Activated CD4-positive, alpha-beta T cell treated with anti-CD3 and anti-CD28 coated beads for 36 hours (primary cell): ENCODE measurements at regions not wholly inside any gene's neighbourhood (a gene's known extent, or its start where the extent isn't known, plus 50 kb on each side); places are given as distances from the start of the nearest gene placed in this dataset.

Experiments used
- ATAC-seq: fragments of 200-7000 bp; cut with Tn5 transposase; one replicate; pipeline ENCODE4 v1.10.0; 2021; ENCODE audit warnings: mild to moderate bottlenecking, moderate library complexity
- CTCF ChIA-PET: fragments of 350-600 bp; sonication (Branson Sonifier 250); formaldehyde crosslinking; loops from one replicate; lab custom pipeline; 2021; ENCODE audit warnings: antibody characterized with exemption; lab: Charles Lee
- POLR2A ChIA-PET: fragments of 350-600 bp; sonication (Branson Sonifier 250); formaldehyde crosslinking; loops from one replicate; lab custom pipeline; 2021; ENCODE audit warnings: antibody characterized with exemption, inconsistent platforms; lab: Charles Lee
- DNase-seq: peaks from one replicate; pipeline ENCODE4 v3.0.0-alpha.2; 2020
- H3K27ac Mint-ChIP-seq: one replicate; pipeline ENCODE4 v1.8.0; 2021; ENCODE audit warnings: mixed read lengths
- H3K27me3 Mint-ChIP-seq: one replicate; pipeline ENCODE4 v1.8.0; 2021; ENCODE audit warnings: mixed read lengths
- H3K36me3 Mint-ChIP-seq: one replicate; pipeline ENCODE4 v1.8.0; 2021; ENCODE audit warnings: low read depth, mixed read lengths
- H3K4me1 Mint-ChIP-seq: one replicate; pipeline ENCODE4 v1.8.0; 2021; ENCODE audit warnings: mixed read lengths
- H3K4me3 Mint-ChIP-seq: one replicate; pipeline ENCODE4 v1.8.0; 2021; ENCODE audit warnings: mild to moderate bottlenecking, moderate library complexity, mixed read lengths
- H3K9me3 Mint-ChIP-seq: one replicate; pipeline ENCODE4 v1.8.0; 2021; ENCODE audit warnings: low read depth, mixed read lengths
- intact Hi-C, 2 experiments: fragments of 100-400 bp; cut with DNase I in 1 of 2; cut with micrococcal nuclease in 1 of 2; formaldehyde crosslinking; loops; one replicate each; pipeline versions ENCODE4 v1.14.2 to v1.15.1; 2022 to 2024; cut with DNase I, micrococcal nuclease

DNA sequence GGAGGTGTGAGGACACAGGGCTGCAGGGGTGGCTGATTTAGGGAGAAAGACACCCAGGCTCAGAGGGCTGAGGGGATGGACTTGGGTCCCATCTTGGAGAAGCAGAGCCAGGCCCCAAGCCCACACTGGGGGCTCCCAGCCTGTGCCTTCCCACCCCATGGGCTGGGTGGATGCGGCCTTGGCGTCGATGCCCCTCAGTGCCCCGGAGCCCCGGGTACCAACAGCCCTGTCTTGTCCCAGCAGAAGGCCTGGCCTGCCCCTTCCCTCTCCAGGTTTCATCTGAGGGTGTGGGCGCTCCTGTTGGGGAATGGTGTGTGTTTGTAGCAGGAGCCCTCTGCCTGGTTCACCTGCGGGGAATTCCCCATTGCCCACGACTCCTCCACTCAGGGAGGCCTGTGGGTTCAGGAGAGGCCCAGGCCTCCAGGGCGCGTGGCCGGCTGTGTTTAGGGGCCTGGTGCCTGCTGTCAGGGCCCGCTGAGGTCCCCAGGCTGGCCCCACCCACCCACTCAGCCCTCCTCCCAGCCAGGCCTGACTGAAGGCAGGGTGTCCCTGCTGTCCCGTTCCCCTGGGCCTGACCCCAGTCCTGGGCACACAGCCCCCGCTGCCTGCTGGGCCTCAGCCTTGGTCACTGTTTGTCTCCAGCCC lies 51.1 kb upstream of the BEGAIN start:
- Mint-ChIP-seq H3K9me3 (no peaks in the 10 kb centered on the region), H3K4me1 (peaks cover 41% of the 10 kb centered on the region), H3K27me3 (no peaks in the 10 kb centered on the region), H3K36me3 (no peaks in the 10 kb centered on the region), H3K4me3 (no peak overlapping the region), H3K27ac (no peak overlapping the region)
- DNase-seq (no peak), ATAC-seq (no peak)
- ChIA-PET CTCF (interaction anchor here (0.7 to 1.9 kb wide), 3 partner anchors 8 to 114 kb away, joined by 3 to 11 read pairs (median 3); no protein-coding TSS in a partner anchor), POLR2A (no interaction called here)
- intact Hi-C loops: no loop called here

DNA sequence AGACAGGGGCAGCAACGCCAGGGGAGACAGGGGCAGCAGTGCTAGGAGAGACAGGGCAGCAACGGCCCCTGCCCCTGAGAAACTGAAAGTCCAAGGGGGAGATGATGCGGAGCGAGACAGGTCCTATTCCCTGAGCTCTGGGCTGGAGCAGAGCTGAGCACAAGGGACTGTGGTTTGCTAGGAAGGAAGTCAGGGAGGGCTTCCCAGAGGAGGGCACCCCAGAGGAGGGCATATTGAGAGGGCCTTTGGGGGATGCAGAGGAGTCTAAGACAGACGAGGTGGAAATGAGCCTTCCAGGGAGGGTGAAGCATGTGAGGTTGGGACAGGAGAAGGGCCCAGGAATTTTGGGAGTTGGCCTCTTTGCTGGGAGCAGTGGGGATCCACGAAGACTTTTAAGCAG lies 52.1 kb upstream of the BEGAIN start:
- no peak overlapping the region for H3K27ac Mint-ChIP-seq
- peaks cover 42% of the 10 kb centered on the region for H3K4me1 Mint-ChIP-seq
- H3K27me3 Mint-ChIP-seq: no peaks in the 10 kb centered on the region
- ChIA-PET CTCF (interaction anchor here (0.7 to 1.5 kb wide), 2 partner anchors 11 to 26 kb away, joined by 3 read pairs; no protein-coding TSS in a partner anchor), POLR2A (no interaction called here)
- DNase-seq (no peak), ATAC-seq (no peak)
- intact Hi-C loops: no loop called here
- no peaks in the 10 kb centered on the region for H3K36me3 Mint-ChIP-seq
- no peak overlapping the region for H3K4me3 Mint-ChIP-seq
- no peaks in the 10 kb centered on the region for H3K9me3 Mint-ChIP-seq

DNA sequence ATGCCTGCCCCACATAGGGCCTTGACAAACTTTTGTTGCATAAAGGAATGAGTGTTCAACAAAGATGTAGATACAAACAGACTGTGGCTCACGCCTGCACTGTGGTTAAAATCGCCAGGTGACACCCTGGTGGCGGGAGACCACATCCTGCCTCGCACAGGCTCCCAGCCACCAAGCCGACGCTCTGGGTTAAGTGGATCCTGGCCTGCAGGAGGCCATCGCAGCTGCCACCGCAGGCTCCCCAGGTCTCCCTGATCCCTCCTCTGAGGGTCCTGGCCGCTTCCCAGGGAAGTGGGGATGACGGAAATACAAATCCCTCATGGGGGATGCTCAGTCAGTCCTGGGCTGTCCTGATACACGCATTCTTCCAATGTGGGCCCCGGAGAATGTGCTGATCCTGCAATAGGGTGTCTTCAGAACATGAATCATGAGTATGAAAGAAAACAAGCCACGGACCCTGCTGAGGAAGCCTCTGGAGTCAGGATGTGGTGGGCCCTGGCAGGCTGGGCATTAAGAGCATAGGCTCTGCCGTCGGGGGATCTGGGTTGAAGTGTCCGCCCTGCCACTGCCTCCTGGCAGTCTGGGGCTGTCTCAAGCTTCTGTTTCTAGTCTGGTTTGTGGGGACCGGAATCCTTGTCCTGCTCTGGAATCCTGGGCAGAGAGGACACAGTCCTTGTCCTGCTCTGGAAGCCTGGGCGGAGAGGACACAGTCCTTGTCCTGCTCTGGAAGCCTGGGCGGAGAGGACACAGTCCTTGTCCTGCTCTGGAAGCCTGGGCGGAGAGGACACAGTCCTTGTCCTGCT lies 53.5 kb upstream of the BEGAIN start:
- DNase-seq (peak; percentile 89), ATAC-seq (peak; percentile 93)
- Mint-ChIP-seq H3K9me3 (no peaks in the 10 kb centered on the region), H3K4me3 (peak overlapping the region; percentile 5), H3K27me3 (no peaks in the 10 kb centered on the region), H3K27ac (peak overlapping the region; percentile 78), H3K4me1 (peaks cover 56% of the 10 kb centered on the region), H3K36me3 (no peaks in the 10 kb centered on the region)
- ChIA-PET CTCF (interaction anchor here (1.0 to 1.6 kb wide), 3 partner anchors 10 to 256 kb away, joined by 3 to 5 read pairs (median 3); no protein-coding TSS in a partner anchor), POLR2A (no interaction called here)
- intact Hi-C loops: loop anchor here (5.0 to 10.0 kb wide), 2 partner anchors 53 to 356 kb away; partner anchors contain the start of gene BEGAIN (in 1 of the 2)

DNA sequence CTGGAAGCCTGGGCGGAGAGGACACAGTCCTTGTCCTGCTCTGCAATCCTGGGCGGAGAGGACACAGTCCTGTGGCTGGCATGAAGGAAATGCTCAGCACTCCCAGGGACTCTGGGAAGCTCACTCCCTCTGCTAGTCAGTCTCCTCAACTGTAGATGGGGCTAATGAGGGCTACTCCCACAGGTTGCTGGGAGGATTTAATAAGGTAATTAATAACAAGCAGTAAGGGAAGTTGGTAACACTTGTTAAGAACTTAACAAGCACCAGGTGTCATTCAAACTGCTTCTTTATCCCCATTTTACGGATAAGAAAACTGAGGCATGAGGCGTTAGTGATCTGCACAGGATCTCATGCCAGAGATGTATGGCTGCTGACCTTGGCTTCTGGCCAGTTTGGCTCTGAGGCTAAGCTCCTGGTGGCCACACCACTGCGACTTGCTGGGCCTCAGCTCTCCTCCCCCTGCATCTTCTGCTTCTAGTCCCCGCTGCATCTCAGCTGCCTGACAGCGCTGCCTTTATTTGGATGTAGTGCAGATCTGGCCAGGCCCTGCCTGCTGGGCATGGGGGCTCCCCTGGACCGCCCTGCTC lies 54.1 kb upstream of the BEGAIN start:
- Mint-ChIP-seq H3K36me3 (no peaks in the 10 kb centered on the region), H3K9me3 (no peaks in the 10 kb centered on the region), H3K27ac (no peak overlapping the region), H3K27me3 (no peaks in the 10 kb centered on the region), H3K4me1 (peaks cover 60% of the 10 kb centered on the region), H3K4me3 (no peak overlapping the region)
- ATAC-seq (no peak), DNase-seq (no peak)
- intact Hi-C loops: loop anchor here (5.0 to 10.0 kb wide), 2 partner anchors 54 to 357 kb away; partner anchors contain the start of gene BEGAIN (in 1 of the 2)
- CTCF ChIA-PET: interaction anchor here (0.5 to 1.6 kb wide), 4 partner anchors 12 to 289 kb away, joined by 3 to 5 read pairs (median 4); no protein-coding TSS in a partner anchor
- POLR2A ChIA-PET: no interaction called here

DNA sequence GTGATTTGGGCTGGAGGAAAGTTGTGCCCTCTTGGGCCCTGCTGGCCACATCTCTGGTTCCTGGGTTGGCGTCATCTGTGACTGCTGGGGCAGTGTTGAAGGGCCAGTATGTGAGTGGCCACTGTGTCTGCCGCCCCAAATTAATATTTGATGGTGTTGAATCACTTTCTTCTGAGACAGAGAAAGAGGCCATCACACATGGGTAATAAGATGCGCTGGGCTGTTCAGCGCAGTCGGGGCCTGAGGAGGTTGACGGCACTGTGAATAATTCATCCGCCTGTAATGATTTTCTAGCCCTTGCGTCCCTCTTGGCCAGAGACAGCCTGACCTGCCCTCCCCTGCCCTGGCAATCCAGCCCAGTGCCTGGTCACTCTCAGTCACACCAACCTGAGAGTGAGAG lies 56.2 kb upstream of the BEGAIN start:
- Mint-ChIP-seq H3K9me3 (no peaks in the 10 kb centered on the region), H3K36me3 (no peaks in the 10 kb centered on the region), H3K27ac (no peak overlapping the region), H3K27me3 (no peaks in the 10 kb centered on the region), H3K4me3 (no peak overlapping the region), H3K4me1 (peaks cover 58% of the 10 kb centered on the region)
- ATAC-seq (no peak), DNase-seq (no peak)
- CTCF ChIA-PET: interaction anchor here (0.7 to 4.2 kb wide), 3 partner anchors 10 to 259 kb away, joined by 3 to 90 read pairs (median 15); no protein-coding TSS in a partner anchor
- intact Hi-C loops: loop anchor here (5.0 to 10.0 kb wide), 2 partner anchors 56 to 359 kb away; partner anchors contain the start of gene BEGAIN (in 1 of the 2)
- POLR2A ChIA-PET: no interaction called here

DNA sequence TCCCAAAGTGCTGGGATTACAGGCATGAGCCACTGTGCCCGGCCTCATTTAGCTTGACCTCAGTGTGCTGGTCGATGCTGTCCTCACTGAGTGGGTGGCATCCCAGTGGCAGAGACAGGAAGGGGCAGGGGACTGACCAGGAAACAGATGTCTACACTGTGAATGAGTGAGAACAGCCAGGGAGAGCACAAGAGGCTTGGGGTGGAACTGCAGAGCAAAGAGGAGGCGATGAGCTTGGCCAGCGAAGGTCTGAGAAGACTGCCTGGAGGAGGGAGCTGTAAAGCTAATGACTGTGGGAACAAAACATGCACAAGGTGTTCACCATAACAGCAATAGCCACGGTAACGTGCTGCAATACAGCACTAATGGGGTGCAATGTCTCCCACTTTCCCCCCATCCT lies 57.2 kb upstream of the BEGAIN start:
- ATAC-seq (no peak), DNase-seq (no peak)
- Mint-ChIP-seq H3K4me1 (peaks cover 49% of the 10 kb centered on the region), H3K27ac (no peak overlapping the region), H3K9me3 (no peaks in the 10 kb centered on the region), H3K4me3 (no peak overlapping the region), H3K27me3 (no peaks in the 10 kb centered on the region), H3K36me3 (no peaks in the 10 kb centered on the region)
- ChIA-PET CTCF (interaction anchor here (1.0 to 4.2 kb wide), 4 partner anchors 9 to 260 kb away, joined by 3 to 90 read pairs (median 36); no protein-coding TSS in a partner anchor), POLR2A (no interaction called here)
- intact Hi-C loops: loop anchor here (2.0 to 10.0 kb wide), 3 partner anchors 57 to 360 kb away; partner anchors contain the start of gene BEGAIN (in 1 of the 2)

DNA sequence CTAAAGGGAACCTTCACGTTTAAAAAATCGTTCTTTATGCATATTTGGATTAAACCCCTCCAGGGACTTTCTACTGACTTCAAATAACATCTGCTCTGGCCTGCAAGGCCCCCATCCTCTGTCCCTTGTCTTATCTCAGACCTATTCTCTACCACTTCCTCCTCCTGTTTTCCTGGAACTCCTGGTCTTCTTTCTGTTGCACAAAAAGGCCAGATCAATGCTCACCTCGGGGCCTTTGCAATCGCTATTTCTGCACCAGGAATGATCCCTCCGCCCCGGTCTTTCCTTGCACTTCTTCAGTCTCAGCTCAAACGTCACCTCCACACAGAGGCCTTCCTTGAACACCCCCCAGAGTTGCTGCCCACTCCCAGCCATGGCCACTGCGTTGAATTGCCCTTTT lies 57.6 kb upstream of the BEGAIN start:
- ATAC-seq (no peak), DNase-seq (no peak)
- intact Hi-C loops: loop anchor here (1.0 to 10.0 kb wide), 8 partner anchors 57 to 360 kb away; partner anchors contain the start of gene BEGAIN (in 1 of the 2)
- Mint-ChIP-seq H3K4me3 (no peak overlapping the region), H3K9me3 (no peaks in the 10 kb centered on the region), H3K27ac (no peak overlapping the region), H3K36me3 (no peaks in the 10 kb centered on the region), H3K27me3 (no peaks in the 10 kb centered on the region), H3K4me1 (peaks cover 45% of the 10 kb centered on the region)
- CTCF ChIA-PET: interaction anchor here (1.0 to 4.2 kb wide), 11 partner anchors 9 to 261 kb away, joined by 3 to 90 read pairs (median 12); no protein-coding TSS in a partner anchor
- POLR2A ChIA-PET: no interaction called here

DNA sequence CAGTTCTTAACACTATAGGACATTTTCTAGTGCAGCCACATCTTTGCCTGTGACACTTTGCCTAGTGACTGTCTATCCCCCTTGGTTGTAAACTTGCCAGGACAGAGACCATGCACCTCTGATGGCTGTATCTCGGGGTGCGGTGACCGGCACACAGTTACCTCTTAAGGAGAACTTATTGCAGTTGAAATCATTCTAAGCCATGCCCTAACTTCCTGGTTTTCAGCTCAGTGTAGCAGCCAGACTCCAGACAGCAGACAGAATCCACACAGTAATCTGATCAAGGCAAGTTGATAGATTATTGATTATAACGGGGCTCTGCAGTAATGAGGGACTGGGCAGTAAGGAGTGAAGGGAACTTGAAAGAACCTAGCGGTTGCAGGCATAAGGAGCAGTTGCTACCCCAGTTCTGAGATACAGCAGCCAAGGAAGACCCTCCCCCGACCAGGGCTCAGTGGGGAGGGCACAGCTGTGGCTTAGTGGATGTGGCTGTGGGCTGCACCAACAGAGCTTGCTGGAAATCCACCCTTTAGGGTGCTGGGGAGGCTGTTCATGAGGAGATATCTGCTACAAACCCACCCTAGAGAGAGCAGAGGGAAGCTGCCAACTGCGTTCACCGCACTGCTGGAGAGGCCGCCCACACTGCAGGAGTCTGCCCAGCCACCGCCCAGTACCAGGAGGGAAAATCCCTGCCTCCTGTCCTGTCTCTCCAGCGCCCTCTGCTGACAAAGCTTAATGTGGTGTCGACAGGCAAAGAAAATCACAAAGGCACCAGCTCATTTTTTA lies 58.2 kb upstream of the BEGAIN start:
- H3K36me3 Mint-ChIP-seq: no peaks in the 10 kb centered on the region

DNA sequence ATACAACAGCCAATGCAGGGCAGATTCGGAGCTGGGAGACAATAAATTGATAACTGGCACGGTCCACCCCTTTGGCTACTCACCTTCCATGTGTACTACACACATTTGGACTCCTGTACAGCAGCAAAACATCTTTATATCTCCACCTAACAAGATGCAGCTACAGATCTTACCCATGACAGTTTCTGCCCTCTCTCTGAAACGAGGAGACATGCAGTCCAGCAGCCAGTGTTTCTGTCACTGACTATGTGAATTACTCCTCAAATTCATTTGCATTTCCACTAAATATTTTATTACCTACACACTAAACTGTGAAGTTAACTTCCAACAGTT lies 58.7 kb upstream of the BEGAIN start:
- Mint-ChIP-seq H3K27me3 (no peaks in the 10 kb centered on the region), H3K4me3 (no peak overlapping the region), H3K36me3 (no peaks in the 10 kb centered on the region), H3K4me1 (peaks cover 34% of the 10 kb centered on the region), H3K27ac (no peak overlapping the region), H3K9me3 (no peaks in the 10 kb centered on the region)
- ATAC-seq (no peak), DNase-seq (no peak)
- CTCF ChIA-PET: interaction anchor here (0.5 to 4.2 kb wide), 51 partner anchors 8 to 1961 kb away, joined by 3 to 90 read pairs (median 4); a partner anchor contains a TSS
- POLR2A ChIA-PET: interaction anchor here (0.6 kb wide), 2 partner anchors 237 to 410 kb away, joined by 4 to 5 read pairs; no protein-coding TSS in a partner anchor
- intact Hi-C loops: loop anchor here (1.0 to 10.0 kb wide), 7 partner anchors 60 to 361 kb away; no protein-coding TSS in a partner anchor

More for the DNA sequence above, 58.2 kb upstream of the BEGAIN start:
- Mint-ChIP-seq H3K9me3 (no peaks in the 10 kb centered on the region), H3K27ac (no peak overlapping the region), H3K4me1 (peaks cover 39% of the 10 kb centered on the region), H3K4me3 (no peak overlapping the region), H3K27me3 (no peaks in the 10 kb centered on the region)
- DNase-seq: peak; percentile 95
- ChIA-PET POLR2A (interaction anchor here (0.6 kb wide), 2 partner anchors 237 to 409 kb away, joined by 4 to 5 read pairs; no protein-coding TSS in a partner anchor), CTCF (interaction anchor here (0.6 to 4.2 kb wide), 50 partner anchors 8 to 1961 kb away, joined by 3 to 90 read pairs (median 4); a partner anchor contains a TSS)
- ATAC-seq: peak; percentile 86
- intact Hi-C loops: loop anchor here (1.0 to 10.0 kb wide), 7 partner anchors 59 to 361 kb away; no protein-coding TSS in a partner anchor
